Activated CD4-positive, alpha-beta T cell treated with anti-CD3 and anti-CD28 coated beads, Interleukin-2, amount 10 ng/mL, durations not matched to agents 24 days and 14 days (primary cell): ENCODE measurements at regions not wholly inside any gene's neighbourhood (a gene's known extent, or its start where the extent isn't known, plus 50 kb on each side); places are given as distances from the start of the nearest gene placed in this dataset.

Experiments
- DNase-seq: peaks from one replicate; pipeline ENCODE4 v3.0.0; 2022
- H3K27ac Mint-ChIP-seq: one replicate; pipeline ENCODE4 v1.8.0; 2022; ENCODE audit warnings: mild to moderate bottlenecking, mixed read lengths
- H3K27me3 Mint-ChIP-seq: one replicate; pipeline ENCODE4 v1.8.0; 2022; ENCODE audit warnings: mixed read lengths
- H3K36me3 Mint-ChIP-seq: one replicate; pipeline ENCODE4 v1.8.0; 2022; ENCODE audit warnings: low read depth, mild to moderate bottlenecking, mixed read lengths
- H3K4me1 Mint-ChIP-seq: one replicate; pipeline ENCODE4 v1.8.0; 2021; ENCODE audit warnings: mixed read lengths
- H3K4me3 Mint-ChIP-seq: one replicate; pipeline ENCODE4 v1.8.0; 2022; ENCODE audit warnings: mild to moderate bottlenecking, moderate library complexity, mixed read lengths
- H3K9me3 Mint-ChIP-seq: one replicate; pipeline ENCODE4 v1.8.0; 2021; ENCODE audit warnings: mixed read lengths
- intact Hi-C: fragments of 100-400 bp; cut with micrococcal nuclease; formaldehyde crosslinking; loops from one replicate; pipeline ENCODE4 v1.15.1; 2023

- H3K4me1 Mint-ChIP-seq = no peaks in the 10 kb centered on the region
- intact Hi-C loops = no loop called here
- no peaks in the 10 kb centered on the region for H3K9me3 Mint-ChIP-seq
- H3K27ac Mint-ChIP-seq = no peak overlapping the region
- no peak for DNase-seq
- no peaks in the 10 kb centered on the region for H3K36me3 Mint-ChIP-seq
- H3K27me3 Mint-ChIP-seq = peaks cover 3% of the 10 kb centered on the region
- H3K4me3 Mint-ChIP-seq = no peak overlapping the region
Measured at GRCh38 chr9:34830068-34830467, 120.1 kb upstream of the CCL21 start.

GRCh38 chr9:34826999-34827538 is 117.1 kb upstream of the CCL21 start:
- no peaks in the 10 kb centered on the region for H3K4me1 Mint-ChIP-seq
- H3K27ac Mint-ChIP-seq = no peak overlapping the region
- no peak for DNase-seq
- no peak overlapping the region for H3K4me3 Mint-ChIP-seq
- H3K9me3 Mint-ChIP-seq = no peaks in the 10 kb centered on the region
- peaks cover 3% of the 10 kb centered on the region for H3K27me3 Mint-ChIP-seq
- H3K36me3 Mint-ChIP-seq = no peaks in the 10 kb centered on the region
- intact Hi-C loops = no loop called here

GRCh38 chr9:34825775-34826174 is 115.8 kb upstream of the CCL21 start:
- intact Hi-C loops = no loop called here
- no peaks in the 10 kb centered on the region for H3K36me3 Mint-ChIP-seq
- H3K4me3 Mint-ChIP-seq = no peak overlapping the region
- no peaks in the 10 kb centered on the region for H3K27me3 Mint-ChIP-seq
- H3K4me1 Mint-ChIP-seq = no peaks in the 10 kb centered on the region
- no peaks in the 10 kb centered on the region for H3K9me3 Mint-ChIP-seq
- DNase-seq = no peak
- H3K27ac Mint-ChIP-seq = no peak overlapping the region

GRCh38 chr9:34823778-34824177 is 113.8 kb upstream of the CCL21 start:
- DNase-seq = no peak

GRCh38 chr9:34810187-34810524 is 100.2 kb upstream of the CCL21 start:
- intact Hi-C loops = no loop called here
- H3K9me3 Mint-ChIP-seq = peaks cover 3% of the 10 kb centered on the region
- no peaks in the 10 kb centered on the region for H3K36me3 Mint-ChIP-seq
- DNase-seq = no peak
- no peak overlapping the region for H3K4me3 Mint-ChIP-seq
- H3K4me1 Mint-ChIP-seq = peaks cover 2% of the 10 kb centered on the region
- H3K27ac Mint-ChIP-seq = no peak overlapping the region
- H3K27me3 Mint-ChIP-seq = peaks cover 30% of the 10 kb centered on the region

More at GRCh38 chr9:34823778-34824177, 113.8 kb upstream of the CCL21 start:
- intact Hi-C loops = no loop called here
- peaks cover 7% of the 10 kb centered on the region for H3K9me3 Mint-ChIP-seq
- no peak overlapping the region for H3K27ac Mint-ChIP-seq
- no peaks in the 10 kb centered on the region for H3K36me3 Mint-ChIP-seq
- H3K4me3 Mint-ChIP-seq = no peak overlapping the region
- peaks cover 3% of the 10 kb centered on the region for H3K27me3 Mint-ChIP-seq
- H3K4me1 Mint-ChIP-seq = no peaks in the 10 kb centered on the region

- H3K27ac Mint-ChIP-seq = no peak overlapping the region
- intact Hi-C loops = no loop called here
- no peak overlapping the region for H3K4me3 Mint-ChIP-seq
- H3K36me3 Mint-ChIP-seq = no peaks in the 10 kb centered on the region
- peaks cover 3% of the 10 kb centered on the region for H3K9me3 Mint-ChIP-seq
- H3K27me3 Mint-ChIP-seq = peaks cover 30% of the 10 kb centered on the region
- H3K4me1 Mint-ChIP-seq = peaks cover 2% of the 10 kb centered on the region
- no peak for DNase-seq
Measured at GRCh38 chr9:34809504-34810186, 99.7 kb upstream of the CCL21 start.

GRCh38 chr9:34802916-34803315 is 93.0 kb upstream of the CCL21 start:
- Mint-ChIP-seq H3K4me3 (no peak overlapping the region), H3K27me3 (peaks cover 11% of the 10 kb centered on the region), H3K4me1 (no peaks in the 10 kb centered on the region), H3K27ac (no peak overlapping the region), H3K36me3 (no peaks in the 10 kb centered on the region), H3K9me3 (peaks cover 3% of the 10 kb centered on the region)
- DNase-seq = no peak
- intact Hi-C loops = no loop called here

GRCh38 chr9:34797367-34797766 is 87.4 kb upstream of the CCL21 start:
- Mint-ChIP-seq H3K27me3 (peaks cover 18% of the 10 kb centered on the region), H3K9me3 (no peaks in the 10 kb centered on the region)
- intact Hi-C loops = no loop called here

GRCh38 chr9:34796924-34797323 is 87.0 kb upstream of the CCL21 start:
- Mint-ChIP-seq H3K4me3 (no peak overlapping the region), H3K9me3 (no peaks in the 10 kb centered on the region), H3K27ac (no peak overlapping the region), H3K27me3 (peaks cover 22% of the 10 kb centered on the region), H3K36me3 (no peaks in the 10 kb centered on the region), H3K4me1 (no peaks in the 10 kb centered on the region)
- intact Hi-C loops = no loop called here
- DNase-seq = no peak

More at GRCh38 chr9:34797367-34797766, 87.4 kb upstream of the CCL21 start:
- no peak for DNase-seq
- Mint-ChIP-seq H3K27ac (no peak overlapping the region), H3K36me3 (no peaks in the 10 kb centered on the region), H3K4me1 (no peaks in the 10 kb centered on the region), H3K4me3 (no peak overlapping the region)

GRCh38 chr9:34793428-34793827 is 83.5 kb upstream of the CCL21 start:
- Mint-ChIP-seq H3K27me3 (peaks cover 28% of the 10 kb centered on the region), H3K36me3 (no peaks in the 10 kb centered on the region), H3K4me3 (no peak overlapping the region), H3K9me3 (no peaks in the 10 kb centered on the region), H3K4me1 (no peaks in the 10 kb centered on the region), H3K27ac (no peak overlapping the region)
- no peak for DNase-seq
- intact Hi-C loops = no loop called here

- Mint-ChIP-seq H3K9me3 (no peaks in the 10 kb centered on the region), H3K27me3 (peaks cover 12% of the 10 kb centered on the region), H3K4me1 (no peaks in the 10 kb centered on the region), H3K36me3 (no peaks in the 10 kb centered on the region), H3K4me3 (no peak overlapping the region), H3K27ac (no peak overlapping the region)
- intact Hi-C loops = no loop called here
- no peak for DNase-seq
Measured at GRCh38 chr9:34783951-34784487, 74.1 kb upstream of the CCL21 start.

- Mint-ChIP-seq H3K9me3 (no peaks in the 10 kb centered on the region), H3K27ac (no peak overlapping the region), H3K27me3 (peaks cover 20% of the 10 kb centered on the region), H3K4me1 (no peaks in the 10 kb centered on the region), H3K36me3 (no peaks in the 10 kb centered on the region), H3K4me3 (no peak overlapping the region)
- intact Hi-C loops = no loop called here
- DNase-seq = no peak
Measured at GRCh38 chr9:34782372-34782771, 72.4 kb upstream of the CCL21 start.

- H3K4me1 Mint-ChIP-seq = no peaks in the 10 kb centered on the region
- intact Hi-C loops = no loop called here
- no peaks in the 10 kb centered on the region for H3K9me3 Mint-ChIP-seq
- H3K4me3 Mint-ChIP-seq = no peak overlapping the region
- H3K36me3 Mint-ChIP-seq = no peaks in the 10 kb centered on the region
- no peak for DNase-seq
- no peak overlapping the region for H3K27ac Mint-ChIP-seq
- peaks cover 19% of the 10 kb centered on the region for H3K27me3 Mint-ChIP-seq
Measured at GRCh38 chr9:34777666-34778065, 67.7 kb upstream of the CCL21 start.

- Mint-ChIP-seq H3K4me3 (no peak overlapping the region), H3K36me3 (no peaks in the 10 kb centered on the region), H3K4me1 (no peaks in the 10 kb centered on the region), H3K27ac (no peak overlapping the region), H3K27me3 (peaks cover 18% of the 10 kb centered on the region), H3K9me3 (no peaks in the 10 kb centered on the region)
- intact Hi-C loops = no loop called here
- no peak for DNase-seq
Measured at GRCh38 chr9:34773955-34774354, 64.0 kb upstream of the CCL21 start.
